ENCODE measurements at regions not wholly inside any gene's neighbourhood (a gene's known extent, or its start where the extent isn't known, plus 50 kb on each side); places are given as distances from the start of the nearest gene placed in this dataset.

- WGBS (ENCODE audit: insufficient coverage): 0% methylated on average over 2 of the region's 2 CpGs
- no peak for TF ChIP-seq CTCF (IDR thresholded peaks at IDR 0.05)
- intact Hi-C loops (cut with micrococcal nuclease): no loop called here
These were observed 288.6 kb downstream of the ICE1 start for GRCh38 chr5:5711112-5711511.

GRCh38 chr5:5710471-5710870, 288.0 kb downstream of the ICE1 start:
- Histone ChIP-seq H3K4me3 (ENCODE audit: low read length) (no peak overlapping the region), H3K36me3 (ENCODE audit: control insufficient read depth, insufficient read depth, low read length) (no peaks in the 10 kb centered on the region), H3K27ac (ENCODE audit: low read length) (no peak overlapping the region), H3K27me3 (ENCODE audit: control insufficient read depth, insufficient read depth, low read length) (no peaks in the 10 kb centered on the region), H3K9me3 (ENCODE audit: control insufficient read depth, insufficient read depth, low read length) (no peaks in the 10 kb centered on the region), H3K4me1 (ENCODE audit: control insufficient read depth, insufficient read depth, low read length) (no peaks in the 10 kb centered on the region)
- Mint-ChIP-seq H3K36me3 (no peaks in the 10 kb centered on the region), H3K27ac (no peak overlapping the region), H3K9me3 (peaks cover 0 to 2% of the 10 kb centered on the region in 2 donors), H3K4me3 (no peak overlapping the region), H3K27me3 (ENCODE audit: low read depth in 2 of 2) (peaks cover under 1 to 2% of the 10 kb centered on the region in 2 donors), H3K4me1 (no peaks in the 10 kb centered on the region)
- ATAC-seq: no peak
- intact Hi-C loops (cut with micrococcal nuclease): no loop called here
- WGBS (ENCODE audit: insufficient coverage): 79% methylated on average over 8 of the region's 8 CpGs
- no peak for TF ChIP-seq CTCF (IDR thresholded peaks at IDR 0.05)
- DNase-seq: no peak

More at GRCh38 chr5:5711112-5711511, 288.6 kb downstream of the ICE1 start:
- Mint-ChIP-seq H3K9me3 (peaks cover 0 to 2% of the 10 kb centered on the region in 2 donors), H3K27me3 (ENCODE audit: low read depth in 2 of 2) (peaks cover 0 to 2% of the 10 kb centered on the region in 2 donors), H3K4me3 (no peak overlapping the region), H3K27ac (no peak overlapping the region), H3K36me3 (no peaks in the 10 kb centered on the region), H3K4me1 (no peaks in the 10 kb centered on the region)
- H3K27ac ChIP-seq (ENCODE audit: low read length): no peak overlapping the region
- H3K9me3 ChIP-seq (ENCODE audit: control insufficient read depth, insufficient read depth, low read length): no peaks in the 10 kb centered on the region
- no peaks in the 10 kb centered on the region for H3K4me1 ChIP-seq (ENCODE audit: control insufficient read depth, insufficient read depth, low read length)
- no peaks in the 10 kb centered on the region for H3K36me3 ChIP-seq (ENCODE audit: control insufficient read depth, insufficient read depth, low read length)
- H3K27me3 ChIP-seq (ENCODE audit: control insufficient read depth, insufficient read depth, low read length): no peaks in the 10 kb centered on the region
- H3K4me3 ChIP-seq (ENCODE audit: low read length): no peak overlapping the region
- no peak for DNase-seq
- ATAC-seq: no peak

- peaks cover 5 to 9% of the 10 kb centered on the region in 2 donors for H3K27me3 Mint-ChIP-seq (ENCODE audit: low read depth in 2 of 2)
These were observed 286.0 kb downstream of the ICE1 start for GRCh38 chr5:5708367-5708919.

More at GRCh38 chr5:5708367-5708919, 286.0 kb downstream of the ICE1 start:
- H3K36me3 Mint-ChIP-seq: no peaks in the 10 kb centered on the region
- Histone ChIP-seq H3K4me1 (ENCODE audit: control insufficient read depth, insufficient read depth, low read length) (no peaks in the 10 kb centered on the region), H3K4me3 (ENCODE audit: low read length) (no peak overlapping the region), H3K36me3 (ENCODE audit: control insufficient read depth, insufficient read depth, low read length) (no peaks in the 10 kb centered on the region), H3K27ac (ENCODE audit: low read length) (no peak overlapping the region), H3K27me3 (ENCODE audit: control insufficient read depth, insufficient read depth, low read length) (no peaks in the 10 kb centered on the region), H3K9me3 (ENCODE audit: control insufficient read depth, insufficient read depth, low read length) (no peaks in the 10 kb centered on the region)
- WGBS (ENCODE audit: insufficient coverage): 69% methylated on average over 7 of the region's 7 CpGs
- intact Hi-C loops (cut with micrococcal nuclease): no loop called here
- no peak overlapping the region for H3K4me3 Mint-ChIP-seq
- no peak for TF ChIP-seq CTCF (IDR thresholded peaks at IDR 0.05)
- H3K4me1 Mint-ChIP-seq: no peaks in the 10 kb centered on the region
- H3K9me3 Mint-ChIP-seq: no peaks in the 10 kb centered on the region
- DNase-seq (no peak), ATAC-seq (no peak)
- no peak overlapping the region for H3K27ac Mint-ChIP-seq
